ENCODE measurements at regions not wholly inside any gene's neighbourhood (a gene's known extent, or its start where the extent isn't known, plus 50 kb on each side); places are given as distances from the start of the nearest gene placed in this dataset.

- peaks cover 0 to 14% (median 3%) of the 10 kb centered on the region in 4 donors for H3K27me3 ChIP-seq
- WGBS = 84% methylated on average over 4 of the region's 4 CpGs
- no peak for DNase-seq (ENCODE audit: extremely low spot score)
- TF ChIP-seq EP300 (IDR thresholded peaks at IDR 0.05) (no peak), POLR2AphosphoS5 (IDR thresholded peaks at IDR 0.05) (no peak), POLR2A (IDR thresholded peaks at IDR 0.05; ENCODE audit: low read depth) (no peak), CTCF (IDR thresholded peaks at IDR 0.05) (no peak)
- no peaks in the 10 kb centered on the region for H3K36me3 ChIP-seq
- no peak overlapping the region for H3K4me3 ChIP-seq
- H3K27ac ChIP-seq (replicated peaks in 1 of 4) = no peak overlapping the region
- H3K9me3 ChIP-seq = peaks cover 0 to 31% (median 5%) of the 10 kb centered on the region in 4 donors
- no peaks in the 10 kb centered on the region for H3K4me1 ChIP-seq
- intact Hi-C loops (cut with DNase I) = no loop called here
These were observed 178.5 kb upstream of the IRX3 start for GRCh38 chr16:54465063-54465462.

DNA sequence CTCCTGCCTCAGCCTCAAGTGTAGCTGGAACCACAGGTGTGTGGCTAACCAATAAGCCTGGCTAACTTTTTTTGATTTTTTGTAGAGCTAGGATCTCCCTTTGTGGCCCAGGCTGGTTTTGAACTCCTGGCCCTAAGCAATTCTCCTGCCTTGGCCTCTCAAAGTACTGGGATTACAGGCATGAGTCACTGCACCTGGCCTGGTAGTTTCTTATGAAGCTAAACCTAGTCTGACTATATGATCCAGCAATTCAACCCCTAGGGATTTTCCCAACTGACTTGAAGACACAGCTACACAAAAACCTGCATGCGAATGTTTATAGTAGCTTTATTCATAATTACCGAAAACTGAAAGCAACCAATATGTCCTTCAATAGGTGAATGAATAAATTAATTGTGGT lies 176.2 kb upstream of the IRX3 start:
- no peak for DNase-seq (ENCODE audit: extremely low spot score)
- no peak overlapping the region for H3K4me3 ChIP-seq
- 92% methylated on average over 2 of the region's 2 CpGs for WGBS
- H3K27ac ChIP-seq (replicated peaks in 1 of 4) = no peak overlapping the region
- peaks cover 0 to 23% (median 3%) of the 10 kb centered on the region in 4 donors for H3K27me3 ChIP-seq
- no peaks in the 10 kb centered on the region for H3K36me3 ChIP-seq
- peaks cover 0 to 31% (median 5%) of the 10 kb centered on the region in 4 donors for H3K9me3 ChIP-seq
- intact Hi-C loops (cut with DNase I) = no loop called here
- TF ChIP-seq EP300 (IDR thresholded peaks at IDR 0.05) (no peak), POLR2A (IDR thresholded peaks at IDR 0.05; ENCODE audit: low read depth) (no peak), POLR2AphosphoS5 (IDR thresholded peaks at IDR 0.05) (no peak), CTCF (IDR thresholded peaks at IDR 0.05) (no peak)
- H3K4me1 ChIP-seq = no peaks in the 10 kb centered on the region

- 89% methylated on average over 2 of the region's 2 CpGs for WGBS
These were observed 175.6 kb upstream of the IRX3 start for GRCh38 chr16:54462151-54462651.

DNA sequence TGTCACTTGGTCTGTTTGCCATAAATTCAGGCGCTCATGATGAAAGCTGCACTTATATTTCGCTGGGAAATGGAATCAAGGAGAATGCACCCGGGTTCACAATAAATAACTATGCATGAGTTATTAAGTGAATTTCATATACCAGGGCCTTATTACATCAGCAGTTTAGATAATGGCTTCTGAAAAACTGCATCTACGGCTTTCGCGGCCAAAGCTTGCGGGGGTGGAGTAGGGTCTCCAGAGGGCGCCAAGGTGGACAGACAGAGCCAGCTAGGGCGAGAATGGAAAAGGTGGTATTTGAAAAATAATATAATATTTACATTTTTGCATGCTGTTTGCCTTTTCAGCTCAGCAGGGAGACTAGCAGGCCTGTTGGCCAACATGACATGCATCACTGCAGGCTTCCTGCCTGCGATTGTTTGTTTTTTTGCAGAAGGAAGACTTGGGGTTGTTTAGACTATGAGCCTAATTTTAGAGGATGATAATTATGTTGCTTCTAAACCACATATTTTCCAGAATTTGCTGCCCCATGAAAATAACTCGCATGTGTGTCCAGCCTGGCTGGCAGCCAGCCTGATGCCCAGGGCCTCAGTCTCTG lies 173.8 kb upstream of the IRX3 start:
- peaks cover 0 to 25% (median 3%) of the 10 kb centered on the region in 4 donors for H3K27me3 ChIP-seq
- intact Hi-C loops (cut with DNase I) = no loop called here
- no peak for DNase-seq (ENCODE audit: extremely low spot score)
- H3K27ac ChIP-seq (replicated peaks in 1 of 4) = no peak overlapping the region
- no peak for TF ChIP-seq CTCF (IDR thresholded peaks at IDR 0.05)
- TF ChIP-seq POLR2AphosphoS5 (IDR thresholded peaks at IDR 0.05) = no peak
- no peak for TF ChIP-seq EP300 (IDR thresholded peaks at IDR 0.05)
- TF ChIP-seq POLR2A (IDR thresholded peaks at IDR 0.05; ENCODE audit: low read depth) = no peak
- whole genome bisulfite sequencing = 86% methylated on average over 11 of the region's 11 CpGs
- H3K36me3 ChIP-seq = no peaks in the 10 kb centered on the region
- peaks cover 0 to 29% (median 5%) of the 10 kb centered on the region in 4 donors for H3K9me3 ChIP-seq
- no peaks in the 10 kb centered on the region for H3K4me1 ChIP-seq
- no peak overlapping the region for H3K4me3 ChIP-seq

More at GRCh38 chr16:54462151-54462651, 175.6 kb upstream of the IRX3 start:
- Histone ChIP-seq H3K27ac (replicated peaks in 1 of 4) (no peak overlapping the region), H3K27me3 (peaks cover 0 to 29% (median 3%) of the 10 kb centered on the region in 4 donors), H3K4me3 (no peak overlapping the region), H3K9me3 (peaks cover 0 to 31% (median 5%) of the 10 kb centered on the region in 4 donors), H3K4me1 (no peaks in the 10 kb centered on the region), H3K36me3 (no peaks in the 10 kb centered on the region)
- intact Hi-C loops (cut with DNase I) = no loop called here
- DNase-seq (ENCODE audit: extremely low spot score) = no peak
- no peak for TF ChIP-seq CTCF (IDR thresholded peaks at IDR 0.05)
